GM18520 (cell line): ENCODE measurements at regions not wholly inside any gene's neighbourhood (a gene's known extent, or its start where the extent isn't known, plus 50 kb on each side); places are given as distances from the start of the nearest gene placed in this dataset.

Experiments used
- ATAC-seq: cut with Tn5 transposase; IDR thresholded peaks from one replicate; pipeline ENCODE4 v1.9.1; 2021; ENCODE audit not compliant: unreplicated experiment

DNA sequence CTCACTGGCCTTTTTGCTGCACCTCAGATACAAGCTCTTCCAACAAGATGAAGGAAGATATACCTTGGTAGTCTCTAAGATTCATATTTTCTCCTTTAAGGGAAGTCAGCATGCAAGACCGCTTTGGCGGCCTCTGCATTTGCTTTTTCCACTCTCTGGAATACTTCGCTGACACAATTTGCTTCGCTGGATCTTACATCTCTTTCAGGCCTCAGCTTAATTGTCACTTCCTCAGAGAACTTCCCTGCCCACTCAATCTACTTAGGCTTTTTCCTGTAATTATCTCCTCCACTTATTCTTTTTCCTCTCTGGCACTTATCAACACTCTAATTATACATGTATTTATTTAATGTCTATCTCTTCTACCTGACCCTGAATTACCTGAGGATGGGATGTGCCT is 1131.1 kb upstream of the WWC1 start:
- no peak for ATAC-seq

DNA sequence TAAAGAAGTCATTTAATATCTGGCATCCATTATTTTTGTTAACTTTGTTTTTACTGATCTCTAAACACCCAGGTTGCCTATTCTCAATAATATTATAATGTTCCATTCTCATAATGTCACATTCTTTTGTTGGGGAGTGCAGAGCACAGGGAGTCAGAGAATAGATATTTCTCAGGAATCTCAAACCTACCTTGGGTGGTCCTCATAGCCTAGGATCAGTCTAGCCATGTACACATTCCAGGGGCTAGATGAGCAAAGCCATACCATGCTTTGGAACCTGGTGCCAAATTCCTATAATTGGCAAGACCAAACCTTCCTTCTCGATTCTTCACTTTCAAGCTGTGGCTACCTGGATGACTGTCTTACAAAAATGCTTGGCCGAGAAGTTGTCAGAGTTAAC is 1124.7 kb upstream of the WWC1 start:
- ATAC-seq: no peak

DNA sequence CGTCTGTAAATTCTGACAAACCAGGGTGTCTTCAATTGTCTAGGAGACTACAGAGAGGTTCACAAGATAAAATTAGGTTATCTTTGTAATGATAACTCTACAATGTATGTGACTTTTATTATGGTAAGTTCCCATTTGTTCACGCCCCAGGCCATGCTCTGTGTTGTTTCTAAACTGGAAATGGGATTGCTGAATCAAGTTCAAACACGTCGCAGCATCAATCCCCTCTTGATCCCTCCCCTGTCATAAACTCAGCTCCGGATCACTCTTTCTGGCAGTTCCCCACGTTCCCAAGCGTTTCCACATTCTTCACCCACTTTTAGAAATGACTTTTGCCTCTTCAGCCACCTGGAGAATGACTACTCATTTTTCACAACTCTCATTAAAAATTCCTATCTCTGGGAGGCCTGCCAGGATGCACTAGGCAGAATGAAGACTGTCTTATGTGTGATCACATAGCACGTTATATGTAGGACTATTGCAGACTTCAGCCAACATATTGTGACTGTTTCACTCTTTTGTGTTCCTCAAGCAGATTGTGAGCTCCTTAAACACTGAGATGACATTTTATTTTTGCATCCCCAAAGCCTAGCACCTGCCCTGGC is 1124.2 kb upstream of the WWC1 start:
- ATAC-seq: no peak

DNA sequence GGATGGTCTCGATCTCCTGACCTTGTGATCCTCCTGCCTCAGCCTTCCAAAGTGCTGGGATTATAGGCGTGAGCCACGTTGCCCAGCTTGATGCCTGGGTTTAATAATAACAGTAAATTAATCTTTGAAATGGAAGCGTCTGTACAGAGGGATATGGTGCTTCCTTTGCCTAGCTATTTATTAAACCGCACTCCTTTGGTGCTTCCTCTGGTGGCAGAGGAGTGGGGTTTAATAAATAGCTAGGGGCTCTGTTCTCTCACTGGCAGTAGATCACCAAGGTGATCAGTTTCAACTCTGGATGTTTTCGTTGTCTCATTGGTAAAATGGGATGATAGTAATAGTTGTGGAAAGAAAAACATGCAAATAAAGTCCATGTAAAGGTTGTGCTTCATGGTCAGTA is 1122.5 kb upstream of the WWC1 start:
- no peak for ATAC-seq

DNA sequence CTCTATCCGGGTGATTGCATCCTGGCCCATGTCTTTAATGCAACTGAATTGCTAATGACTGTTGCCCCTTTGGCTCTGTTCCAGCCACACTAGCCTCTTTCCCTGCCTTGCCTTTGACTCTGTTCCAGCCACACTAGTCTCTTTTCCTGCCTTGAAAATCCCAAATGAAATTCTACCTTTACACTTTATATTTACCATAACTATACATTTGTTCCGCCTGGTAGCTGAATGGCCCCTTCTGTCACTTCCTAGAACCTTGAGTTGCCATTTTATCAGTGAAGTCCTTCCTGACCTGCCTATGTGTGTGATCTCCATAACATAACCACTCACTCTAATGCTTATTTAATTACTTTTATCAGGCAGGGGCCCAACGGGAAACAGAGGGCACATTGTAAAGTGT is 1120.4 kb upstream of the WWC1 start:
- no peak for ATAC-seq

DNA sequence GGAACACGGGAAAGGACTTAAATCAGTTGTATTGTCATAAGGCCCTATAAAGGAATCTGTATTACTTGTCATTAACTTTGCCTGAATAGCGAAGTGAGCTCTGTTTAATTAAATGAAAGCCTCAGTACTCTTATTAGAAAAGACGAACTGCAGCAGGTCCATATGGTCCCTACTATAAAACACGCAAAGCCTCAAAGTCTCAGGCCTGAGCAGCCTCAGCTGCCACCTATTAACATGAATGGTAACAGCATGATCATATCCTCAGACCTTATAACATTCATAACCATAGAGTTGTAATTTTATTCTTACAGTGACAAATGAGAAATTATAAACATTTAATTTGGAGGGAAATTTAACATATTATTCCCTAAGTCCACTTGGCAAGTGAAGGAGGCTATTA is 1113.7 kb upstream of the WWC1 start:
- ATAC-seq: no peak

DNA sequence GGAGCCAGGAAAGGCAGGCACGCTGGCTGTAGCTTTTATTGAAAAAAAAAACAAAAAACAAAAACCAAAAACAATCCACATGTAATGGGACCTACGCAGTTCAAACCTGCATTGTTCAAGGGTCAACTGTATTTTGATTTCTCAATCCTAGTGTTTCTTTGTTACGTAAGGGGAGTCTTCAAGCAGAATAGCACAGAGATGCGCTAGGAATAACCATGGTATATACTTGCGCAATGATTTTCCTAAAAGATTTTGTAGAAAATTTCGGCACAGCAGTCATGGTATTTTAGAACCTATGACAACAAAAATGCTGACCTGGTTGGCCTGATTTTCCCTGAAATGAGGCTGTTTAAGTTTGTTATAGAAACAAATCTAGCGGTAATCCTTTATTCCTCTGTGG is 1110.5 kb upstream of the WWC1 start:
- no peak for ATAC-seq

DNA sequence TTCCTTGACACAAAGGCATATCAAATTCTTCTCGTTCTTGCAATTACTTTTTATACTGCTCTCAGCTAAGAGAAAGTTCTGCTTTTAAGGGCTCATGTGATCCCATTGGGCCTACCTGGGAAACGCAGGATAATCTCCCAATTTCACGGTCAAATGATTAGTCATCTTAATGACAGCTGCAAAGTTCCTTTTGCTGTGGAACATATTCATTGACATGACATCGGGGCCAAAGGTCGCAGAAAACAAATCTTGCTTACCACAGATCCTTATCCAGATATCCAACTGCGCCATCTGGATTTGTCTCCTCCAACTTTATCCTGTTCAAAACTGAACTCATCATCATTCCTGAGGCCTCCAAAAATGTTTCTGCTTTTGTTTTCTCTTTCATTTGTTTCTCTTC is 1085.6 kb upstream of the WWC1 start:
- ATAC-seq: no peak

DNA sequence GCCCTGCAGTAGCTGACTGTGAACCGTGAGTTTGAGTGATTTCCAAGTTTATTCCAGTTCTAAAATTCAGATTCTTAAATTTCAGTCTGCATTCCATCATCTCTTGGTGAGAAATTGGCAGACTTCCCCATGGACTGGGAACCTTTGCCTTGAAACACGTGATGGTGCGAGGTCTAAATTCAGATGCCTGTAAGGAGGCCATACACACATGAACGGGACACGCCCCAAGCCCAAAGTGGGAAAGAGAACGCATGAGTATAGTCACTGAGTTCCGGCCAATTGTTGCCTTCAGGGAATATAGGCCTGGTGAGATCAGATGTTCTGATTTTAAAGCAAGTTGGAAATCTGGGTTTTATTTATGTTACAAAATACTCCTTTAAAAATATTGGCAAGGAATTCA is 1084.4 kb upstream of the WWC1 start:
- ATAC-seq: no peak

DNA sequence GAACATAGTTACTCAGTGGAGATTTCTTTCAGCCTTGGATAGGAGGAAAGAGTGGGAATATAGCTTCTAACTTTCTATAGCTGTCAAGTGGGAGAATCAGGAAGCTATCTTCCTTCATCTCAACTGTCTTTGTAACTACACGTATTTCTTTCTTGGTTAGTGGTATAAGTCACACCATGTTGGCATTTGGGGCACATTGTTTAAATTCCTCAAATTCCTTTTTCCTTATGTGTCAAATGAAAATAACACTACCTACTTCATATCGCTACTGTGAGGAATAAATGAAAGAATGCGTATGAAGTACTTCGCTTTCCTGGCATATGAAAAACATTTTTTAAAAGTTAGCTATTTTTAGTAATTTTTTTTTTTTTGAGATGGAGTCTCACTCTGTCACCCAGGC is 1082.5 kb upstream of the WWC1 start:
- no peak for ATAC-seq

DNA sequence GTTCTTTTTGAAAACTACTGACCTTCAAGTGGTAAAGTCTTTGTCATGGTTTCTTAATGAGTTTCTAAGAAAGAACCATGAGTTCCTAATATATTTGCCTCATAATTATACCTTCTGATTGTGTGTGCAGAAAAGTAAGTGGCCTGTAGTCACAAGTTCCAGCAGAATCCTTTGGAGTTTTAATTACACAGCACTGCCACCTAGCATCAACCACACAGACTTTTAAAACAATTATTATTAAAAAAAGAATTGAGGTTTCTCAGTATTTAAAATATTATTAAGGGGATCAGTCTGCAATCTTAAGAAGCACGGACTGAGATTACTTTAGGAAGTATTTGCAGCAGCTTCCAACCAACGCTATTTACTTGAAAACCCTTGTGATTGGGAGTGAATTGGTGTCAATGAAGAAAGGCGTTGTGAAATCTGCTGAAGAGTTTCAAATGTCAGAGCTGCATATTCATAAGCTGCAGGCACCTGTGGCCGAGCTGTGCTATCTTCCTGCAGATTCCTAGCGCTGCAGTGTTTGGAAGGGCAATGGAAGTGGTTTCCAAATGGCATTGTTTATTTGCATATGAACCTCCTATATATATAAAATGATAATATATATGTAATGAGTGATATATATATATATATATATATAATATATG is 1074.2 kb upstream of the WWC1 start:
- ATAC-seq: no peak

DNA sequence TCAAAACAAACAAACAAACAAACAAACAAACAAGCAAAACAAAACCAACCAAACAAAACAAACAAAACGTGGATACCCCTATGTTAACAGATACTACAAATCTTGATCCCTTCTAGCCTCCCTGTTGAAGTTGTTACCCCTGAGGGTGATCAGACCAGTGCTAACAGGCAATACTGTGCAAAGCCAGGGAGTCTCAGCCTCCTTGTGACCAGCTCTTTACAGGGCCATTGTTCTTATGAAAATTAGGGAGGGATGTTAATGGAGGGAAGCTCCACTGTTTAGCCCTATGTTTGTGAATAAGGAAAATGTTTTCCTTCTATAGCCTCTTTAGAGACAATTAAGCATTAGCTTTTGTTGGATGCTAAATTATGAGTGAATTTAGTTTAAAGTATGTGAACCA is 1072.1 kb upstream of the WWC1 start:
- ATAC-seq: no peak

DNA sequence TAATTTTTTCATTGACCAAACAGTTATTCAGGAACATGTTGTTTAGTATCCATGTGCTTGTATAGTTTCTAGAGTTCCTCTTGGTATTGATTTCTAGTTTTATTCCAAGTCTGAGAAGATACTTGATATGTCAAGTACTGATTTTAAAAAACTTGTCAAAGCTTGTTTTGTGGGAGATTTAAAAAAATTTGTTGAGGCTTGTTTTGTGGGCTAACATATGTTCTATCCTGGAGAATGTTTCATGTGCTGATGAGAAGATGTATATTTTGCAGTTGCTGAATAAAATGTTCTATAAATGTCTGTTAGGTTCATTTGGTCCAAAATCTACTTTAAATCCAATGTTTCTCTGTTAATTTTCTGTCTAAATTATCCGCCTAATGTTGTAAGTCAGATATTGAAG is 1065.1 kb upstream of the WWC1 start:
- no peak for ATAC-seq

DNA sequence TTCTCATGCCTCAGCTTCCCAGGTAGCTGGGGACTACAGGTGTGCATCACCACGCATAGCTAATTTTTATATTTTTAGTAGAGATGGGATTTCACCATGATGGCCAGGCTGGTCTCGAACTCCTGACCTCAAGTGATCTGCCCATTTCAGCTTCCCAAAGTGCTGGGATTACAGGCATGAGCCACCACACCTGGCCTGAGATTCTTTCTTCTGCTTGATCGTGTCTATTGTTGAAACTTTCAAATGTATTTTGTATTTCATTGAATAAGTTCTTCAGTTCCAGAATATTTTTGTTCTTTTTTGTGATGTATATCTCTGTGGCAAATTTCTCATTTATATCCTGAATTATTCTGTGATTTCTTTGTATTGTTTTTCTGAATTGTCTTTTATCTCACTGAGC is 1063.3 kb upstream of the WWC1 start:
- no peak for ATAC-seq

DNA sequence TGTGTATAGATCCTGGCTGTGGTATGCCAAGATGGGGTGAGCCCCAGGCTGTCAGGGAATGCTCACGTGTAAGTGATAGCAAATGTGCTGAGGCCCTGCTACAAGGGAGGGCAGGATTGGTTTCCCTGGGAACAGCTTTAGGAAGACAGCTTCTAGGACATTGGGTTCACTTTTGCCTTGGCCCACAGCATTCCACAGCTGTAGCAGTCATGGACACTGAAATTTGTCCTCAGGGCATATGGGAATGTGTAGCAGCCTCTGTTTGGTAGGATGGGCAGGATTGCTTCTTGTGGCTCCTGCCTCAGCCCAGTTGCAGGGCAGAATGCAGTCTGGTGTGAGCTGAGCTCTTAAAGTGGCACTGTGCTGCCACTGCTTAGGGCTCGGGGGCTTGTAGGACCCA is 1061.7 kb upstream of the WWC1 start:
- ATAC-seq: no peak

DNA sequence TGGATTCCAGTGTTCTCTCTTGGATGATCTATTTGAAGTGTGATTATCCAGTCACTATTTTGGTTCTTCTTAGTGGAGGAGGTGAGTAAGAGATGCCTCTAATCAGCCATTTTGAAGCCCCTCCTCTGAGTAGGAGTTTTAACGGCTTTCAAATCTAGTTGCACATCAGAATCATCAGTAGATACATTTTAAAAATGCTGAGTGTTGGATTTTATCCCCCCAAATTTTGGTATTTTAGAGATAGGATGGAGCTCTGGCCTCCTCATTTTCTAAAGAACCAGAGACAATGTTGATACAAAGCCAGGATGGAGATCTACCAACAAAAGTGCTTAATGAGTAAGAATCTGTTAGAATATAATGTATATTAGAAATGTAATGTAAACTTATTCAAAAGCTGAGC is 1061.0 kb upstream of the WWC1 start:
- no peak for ATAC-seq

DNA sequence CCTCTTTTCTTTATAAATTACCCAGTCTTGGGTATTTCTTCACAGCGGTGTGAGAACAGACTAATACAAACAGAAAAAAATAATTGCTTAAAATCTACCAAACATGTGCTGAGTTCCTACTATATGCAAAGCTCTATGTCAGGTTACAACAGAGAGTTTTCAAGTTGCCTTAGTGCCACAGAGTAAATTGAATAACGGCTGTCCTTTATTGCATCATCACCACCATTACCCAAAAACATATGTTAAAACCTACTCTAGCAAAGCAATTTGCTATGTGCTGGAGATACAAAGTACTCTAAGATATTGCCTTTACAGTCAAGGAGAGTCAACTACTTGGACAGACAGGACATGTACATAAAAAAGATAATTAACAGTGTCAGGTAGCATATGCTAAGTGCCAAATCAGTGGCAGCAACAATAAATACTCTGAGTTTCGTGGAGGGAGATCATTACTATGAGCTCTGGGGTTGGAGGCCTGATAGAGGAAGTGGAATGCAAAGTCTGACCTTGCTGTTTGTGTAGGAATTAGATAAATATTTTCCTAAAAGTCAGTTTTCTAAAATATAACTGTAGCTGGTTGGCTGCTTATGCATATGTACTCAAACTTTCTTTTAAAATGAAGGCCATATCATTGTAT is 1058.7 kb upstream of the WWC1 start:
- no peak for ATAC-seq

DNA sequence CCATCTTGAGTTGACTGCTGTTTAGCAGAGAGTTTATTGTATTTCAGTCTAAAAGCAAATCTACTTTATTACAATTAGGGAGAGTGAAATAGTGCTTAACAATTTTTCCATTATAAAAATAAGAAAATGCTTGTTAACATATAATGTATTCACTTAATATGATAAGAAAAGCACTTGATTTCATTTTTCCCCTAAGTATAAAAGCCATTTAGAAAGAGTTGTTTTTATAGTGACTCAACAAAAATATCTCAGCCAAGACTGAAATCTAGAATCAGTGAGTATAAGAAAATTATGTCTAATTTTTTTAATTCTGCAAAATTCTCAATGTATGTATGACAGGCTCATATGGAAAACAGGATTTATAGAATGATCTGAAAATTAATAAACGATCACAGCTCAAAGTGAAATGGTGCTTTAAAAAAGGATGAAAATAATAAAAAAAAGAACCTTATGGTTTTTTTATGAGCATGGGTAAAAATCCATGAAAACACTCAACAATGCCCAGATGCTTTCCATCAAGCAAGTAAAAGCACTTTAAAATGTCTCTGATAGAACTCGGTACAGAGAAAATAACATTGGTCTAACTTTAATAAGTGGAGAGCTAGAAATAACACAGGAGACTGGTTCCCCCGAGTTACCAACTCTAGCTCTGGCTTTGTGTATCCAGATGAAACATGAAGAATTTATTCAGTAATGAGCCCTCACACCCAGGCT is 1057.8 kb upstream of the WWC1 start:
- ATAC-seq: no peak

DNA sequence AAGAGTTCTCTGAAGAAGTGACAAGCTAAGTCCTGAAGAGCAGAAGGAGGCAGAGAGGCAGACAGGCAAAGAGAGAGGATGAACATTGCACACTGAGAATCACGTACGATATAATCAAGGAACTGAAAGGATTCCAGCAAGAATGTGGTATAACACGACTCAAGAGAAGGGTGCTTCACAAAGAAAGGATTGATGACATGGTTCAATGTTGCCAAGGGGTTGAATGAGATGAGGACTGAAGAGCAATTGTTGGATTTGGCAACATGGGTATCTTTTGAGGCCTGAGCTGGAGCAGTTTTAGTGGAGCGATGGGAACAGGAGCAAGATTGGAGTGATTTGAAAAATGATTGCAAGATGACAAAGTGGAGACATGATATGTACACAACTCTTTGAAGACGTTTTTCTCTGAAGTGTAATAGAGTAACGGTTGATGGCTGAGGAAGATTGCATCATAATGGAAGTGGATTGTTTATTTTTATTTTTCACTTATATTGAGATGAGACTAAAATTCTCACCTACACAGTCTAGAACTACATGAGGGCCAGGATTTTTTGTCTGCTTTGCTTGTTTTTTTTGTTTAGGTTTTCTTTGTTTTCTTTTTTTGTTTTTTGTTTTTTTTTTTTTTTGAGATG is 1049.9 kb upstream of the WWC1 start:
- ATAC-seq: no peak

DNA sequence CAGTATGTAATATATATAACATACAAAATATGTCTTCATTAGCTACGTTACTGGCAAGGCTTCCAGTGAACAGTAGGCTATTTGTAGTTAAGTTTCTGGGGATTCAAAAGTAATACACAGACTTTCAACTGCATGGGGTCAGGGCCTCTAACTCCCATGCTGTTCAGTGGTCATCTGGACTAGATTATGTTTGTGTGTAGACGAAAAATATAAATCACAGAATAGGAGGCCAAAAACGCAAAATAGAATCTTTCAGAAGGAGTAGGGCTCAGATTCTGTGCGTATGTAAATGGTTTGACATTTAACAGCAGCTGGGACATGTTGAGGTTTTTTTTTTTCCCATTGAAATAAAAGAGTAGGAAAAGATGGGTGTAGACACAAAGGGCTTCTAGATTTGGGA is 1048.7 kb upstream of the WWC1 start:
- ATAC-seq: no peak

DNA sequence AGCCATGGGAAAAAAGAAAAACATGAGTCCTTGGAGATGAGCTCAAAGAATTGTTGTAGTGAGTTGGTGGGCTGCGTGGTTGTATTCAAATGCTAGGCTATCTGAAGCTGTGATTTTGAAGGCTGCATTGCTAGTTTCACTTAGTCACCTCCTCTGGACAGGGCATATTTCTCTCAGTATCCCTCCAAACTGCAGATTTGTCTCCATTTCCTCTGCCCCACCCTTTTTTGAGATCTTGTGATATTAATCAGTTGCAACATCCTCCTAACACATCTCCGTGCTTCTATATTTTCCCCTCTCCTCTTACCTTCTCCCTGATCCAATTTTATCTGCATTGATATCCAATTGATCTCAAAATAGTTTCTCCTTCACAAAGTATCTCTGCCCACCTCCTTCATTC is 1048.0 kb upstream of the WWC1 start:
- no peak for ATAC-seq

DNA sequence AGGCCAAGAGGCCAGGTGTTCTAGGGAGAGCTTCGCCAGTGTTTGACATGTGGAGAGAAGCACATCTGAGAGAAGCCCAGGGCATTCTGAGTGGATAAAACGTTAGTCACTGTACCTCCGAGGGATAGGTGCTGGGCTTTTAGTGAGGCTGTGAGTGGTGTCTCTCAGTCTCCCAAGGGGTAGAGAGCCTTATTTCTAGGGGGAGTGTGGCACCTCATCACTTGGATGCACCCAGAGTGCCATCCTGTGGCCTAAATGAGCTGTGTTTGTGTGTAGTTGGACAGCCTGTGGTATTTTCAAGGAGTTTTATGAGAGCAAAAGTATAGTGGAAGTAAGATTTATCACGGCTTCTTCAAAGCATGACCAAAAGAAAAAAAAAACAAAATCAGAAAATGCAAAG is 1046.9 kb upstream of the WWC1 start:
- ATAC-seq: no peak
